ENCODE measurements at regions not wholly inside any gene's neighbourhood (a gene's known extent, or its start where the extent isn't known, plus 50 kb on each side); places are given as distances from the start of the nearest gene placed in this dataset.
A peak's percentile ranks its signal among the peaks of the same experiment; 100 is the strongest.

GRCh38 chr1:8241417-8242014 lies 76.4 kb upstream of the SLC45A1 start (continued):
- TF ChIP-seq ZNF691 (CRISPR knock-in tag; IDR thresholded peaks at IDR 0.05; ENCODE audit: borderline replicate concordance, low read depth) (peak; percentile 63; the same call in 1 of the 2 replicates), ADNP (CRISPR knock-in tag; IDR thresholded peaks at IDR 0.05) (no peak), FOXK1 (CRISPR knock-in tag; IDR thresholded peaks at IDR 0.05; ENCODE audit: borderline replicate concordance, low read depth) (peak; percentile 56; the same call in 1 of the 2 replicates), MIER3 (CRISPR knock-in tag; IDR thresholded peaks at IDR 0.05; ENCODE audit: borderline replicate concordance) (no peak), RXRB (CRISPR knock-in tag; IDR thresholded peaks at IDR 0.05; ENCODE audit: borderline replicate concordance) (peak; percentile 62; the same call in 1 of the 2 replicates), SNAPC2 (CRISPR knock-in tag; IDR thresholded peaks at IDR 0.05) (no peak), ZFX (CRISPR knock-in tag; IDR thresholded peaks at IDR 0.05; ENCODE audit: low read depth) (no peak; the same call in 1 of the 2 replicates), NFE2L2 (IDR thresholded peaks at IDR 0.05; ENCODE audit: low read length) (no peak), GMEB1 (CRISPR knock-in tag; IDR thresholded peaks at IDR 0.05; ENCODE audit: borderline replicate concordance) (no peak), ZUFSP (CRISPR knock-in tag; IDR thresholded peaks at IDR 0.05; ENCODE audit: borderline replicate concordance) (no peak), ZSCAN21 (CRISPR knock-in tag; IDR thresholded peaks at IDR 0.05; ENCODE audit: borderline replicate concordance) (0 out of 2 replicates have a peak, but pooled peaks have one; percentile 33), POLR2AphosphoS5 (IDR thresholded peaks at IDR 0.05; ENCODE audit: low read depth, low read length) (0 out of 2 replicates have a peak, but pooled peaks have one; percentile 39), ZFAT (CRISPR knock-in tag; conservative IDR thresholded peaks at IDR 0.05) (no peak), MYNN (CRISPR knock-in tag; IDR thresholded peaks at IDR 0.05; ENCODE audit: low read depth) (no peak), ZC3H4 (CRISPR knock-in tag; IDR thresholded peaks at IDR 0.05; ENCODE audit: borderline replicate concordance) (no peak), NR1H2 (CRISPR knock-in tag; IDR thresholded peaks at IDR 0.05; ENCODE audit: borderline replicate concordance, low read depth) (no peak), MXD4 (CRISPR knock-in tag; IDR thresholded peaks at IDR 0.05) (no peak), ZNF30 (CRISPR knock-in tag; IDR thresholded peaks at IDR 0.05) (no peak), ZNF414 (CRISPR knock-in tag; IDR thresholded peaks at IDR 0.05) (no peak), HMG20A (CRISPR knock-in tag; IDR thresholded peaks at IDR 0.05; ENCODE audit: borderline replicate concordance) (0 out of 2 replicates have a peak, but pooled peaks have one; percentile 43), CTCF (CRISPR knock-in tag; IDR thresholded peaks at IDR 0.05) (no peak), MXD3 (CRISPR knock-in tag; IDR thresholded peaks at IDR 0.05) (no peak), FOXA3 (CRISPR knock-in tag; IDR thresholded peaks at IDR 0.05) (peak; percentile 79), ZNF205 (CRISPR knock-in tag; IDR thresholded peaks at IDR 0.05) (0 out of 2 replicates have a peak, but pooled peaks have one; percentile 33)
